K562 (cell line): ENCODE measurements at regions not wholly inside any gene's neighbourhood (a gene's known extent, or its start where the extent isn't known, plus 50 kb on each side); places are given as distances from the start of the nearest gene placed in this dataset.

Experiments used
- ATAC-seq: fragments of 200-7000 bp; cut with Tn5 transposase; 3 replicates; pipeline ENCODE4 v1.9.1; 2020; ENCODE audit warnings: moderate library complexity
- BruUV-seq: library from RNA; stranded (reverse); fragments of 400-500 nt; replicated peaks from 2 replicates; lab custom pipeline; 2021; lab: Mats Ljungman, UMichigan
- CTCF ChIA-PET: fragments of 300-600 bp; formaldehyde crosslinking; extraction: SDS; loops from one replicate; lab custom pipeline; 2021; ENCODE audit warnings: low intra/inter-chr PET ratio; lab: Yijun Ruan, JAX
- POLR2A ChIA-PET: fragments of 300-600, 350-650 bp; sonication (Branson Sonifier 250); formaldehyde crosslinking; extraction: SDS; loops from one replicate; lab custom pipeline; 2021; ENCODE audit warnings: antibody characterized with exemption, inconsistent platforms; lab: Yijun Ruan, JAX
- DNase-seq, 4 experiments: peaks; one replicate each; pipeline versions ENCODE4 v3.0.0 to v3.0.0-alpha.2; 2011 to 2018; ENCODE audit warnings: low spot score in 3 of 4, mixed read lengths in 3 of 4; ENCODE audit errors: extremely low read depth in 1 of 4
- FAIRE-seq: peaks from 2 replicates; lab custom pipeline; 2011; peaks lifted over from hg19 to GRCh38; lab: Jason Lieb, UNC
- H2AFZ ChIP-seq: 2 replicates; pipeline ENCODE4 v1.6.0; 2011; ENCODE audit warnings: low read depth, low read length, control low read depth, inconsistent platforms
- H3K27ac ChIP-seq: fragments of 200-600 bp; 3 replicates; pipeline ENCODE4 v1.8.0; 2011; ENCODE audit warnings: low read depth, mild to moderate bottlenecking, control low read depth, inconsistent platforms, low read length, moderate library complexity, mixed read lengths; ENCODE audit errors: extremely low read depth
- H3K27me3 ChIP-seq, 2 experiments: fragments of 300-600 bp in 1 of 2; 2 replicates in 1 of 2; 3 replicates in 1 of 2; pipeline versions ENCODE4 v1.6.0 to v1.8.0; 2011; ENCODE audit warnings: inconsistent platforms in 2 of 2, low read length in 2 of 2, mild to moderate bottlenecking in 1 of 2, mixed read lengths in 1 of 2, moderate library complexity in 1 of 2; ENCODE audit not compliant: control insufficient read depth in 2 of 2, insufficient read depth in 2 of 2
- H3K36me3 ChIP-seq: fragments of 300-600 bp; 3 replicates; pipeline ENCODE4 v1.8.0; 2011; ENCODE audit warnings: mild to moderate bottlenecking, low read length, inconsistent platforms; ENCODE audit not compliant: control insufficient read depth, insufficient read depth
- H3K4me1 ChIP-seq, 2 experiments: fragments of 200-600 bp in 1 of 2; replicated peaks in 1 of 2; 2 replicates in 1 of 2; 3 replicates in 1 of 2; pipeline versions ENCODE4 v1.5.1 to v1.8.0; 2011; ENCODE audit warnings: inconsistent platforms in 2 of 2, low read length in 2 of 2, mild to moderate bottlenecking in 1 of 2, mixed read lengths in 1 of 2, moderate library complexity in 1 of 2; ENCODE audit not compliant: control insufficient read depth in 2 of 2, insufficient read depth in 2 of 2
- H3K4me2 ChIP-seq: 2 replicates; pipeline ENCODE4 v1.6.1; 2011; ENCODE audit warnings: low read length, control low read depth, inconsistent platforms, mixed read lengths; ENCODE audit not compliant: insufficient read depth
- H3K4me3 ChIP-seq: fragments of 200-600 bp; sonication (generic), shearing (Covaris generic); 2 replicates; pipeline ENCODE4 v1.5.1; 2016; ENCODE audit warnings: control low read depth, inconsistent platforms
- H3K79me2 ChIP-seq: fragments of 200-600 bp; 3 replicates; pipeline ENCODE4 v1.8.0; 2011; ENCODE audit warnings: low read length, inconsistent platforms; ENCODE audit not compliant: control insufficient read depth, insufficient read depth
- H3K9ac ChIP-seq, 2 experiments: 2 replicates each; pipeline versions ENCODE4 v1.6.0 to v1.6.1; 2011; ENCODE audit warnings: low read depth in 2 of 2, low read length in 2 of 2, control low read depth in 1 of 2, inconsistent platforms in 1 of 2, mild to moderate bottlenecking in 1 of 2, mixed read lengths in 1 of 2; ENCODE audit not compliant: insufficient read depth in 1 of 2
- H3K9me1 ChIP-seq: one replicate; pipeline ENCODE4 v1.6.0; 2011; ENCODE audit warnings: inconsistent platforms, mild to moderate bottlenecking, low read length, moderate library complexity; ENCODE audit not compliant: control insufficient read depth, insufficient read depth
- H3K9me3 ChIP-seq: replicated peaks from 2 replicates; pipeline ENCODE4 v1.5.1; 2011; ENCODE audit warnings: low read depth, low read length, inconsistent platforms; ENCODE audit not compliant: control insufficient read depth, insufficient read depth
- H4K20me1 ChIP-seq: replicated peaks from 2 replicates; pipeline ENCODE4 v1.6.1; 2011; ENCODE audit warnings: low read length, inconsistent platforms, mixed read lengths; ENCODE audit not compliant: control insufficient read depth, insufficient read depth
- KDM2B ChIP-seq: fragments of 250-450 bp; sonication (Bioruptor Pico); IDR thresholded peaks from 2 replicates; pipeline ENCODE4 v1.8.0; 2021; ENCODE audit warnings: mild to moderate bottlenecking, moderate library complexity
- ZFP1 ChIP-seq: fragments of 450-650 bp; formaldehyde crosslinking; IDR thresholded peaks from 2 replicates; pipeline ENCODE4 v1.4.0; 2020; ENCODE audit warnings: mild to moderate bottlenecking, mixed read lengths
- ZNF507 ChIP-seq: conservative IDR thresholded peaks from 2 replicates; pipeline ENCODE4 v1.6.1; 2017; ENCODE audit warnings: missing genetic modification characterization, missing compliant biosample characterization
- in situ Hi-C: fragments of 300-500 bp; cut with MboI; formaldehyde crosslinking; loops from 4 replicates; pipeline ENCODE4 v1.15.0; 2018; ENCODE audit warnings: inconsistent platforms, mixed read lengths
- intact Hi-C: fragments of 100-400 bp; cut with micrococcal nuclease; formaldehyde crosslinking; loops from 2 replicates; pipeline ENCODE4 v1.14.2; 2022
- TF ChIP-seq, protein P1 (sequence below): fragments of 450-650 bp; IDR thresholded peaks from 2 replicates; pipeline ENCODE4 v1.6.1; 2017; ENCODE audit warnings: antibody characterized with exemption, mild to moderate bottlenecking

DNA sequence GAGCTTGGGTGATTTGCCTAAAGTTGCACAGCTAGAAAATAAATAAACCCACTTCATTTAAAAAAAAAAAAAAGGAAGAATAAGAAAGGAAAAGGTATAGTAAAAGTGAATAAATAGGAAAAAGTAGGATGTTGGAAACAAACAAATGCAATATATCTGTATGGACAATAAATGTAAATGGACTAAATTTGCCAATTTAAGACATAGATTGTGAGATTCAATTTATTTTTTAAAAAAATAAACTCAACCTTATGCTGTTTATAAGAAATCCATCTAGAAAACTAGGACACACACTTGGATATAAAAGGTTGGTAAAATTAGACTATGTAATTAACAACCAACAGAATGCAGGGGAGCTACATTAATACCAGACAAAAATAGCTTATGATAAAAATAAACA is 300.0 kb downstream of the AJAP1 start:
- no peaks in the 10 kb centered on the region for H3K4me1 ChIP-seq
- ATAC-seq (no peak), DNase-seq (no peak), FAIRE-seq (no peak)
- ChIA-PET POLR2A (no interaction called here), CTCF (no interaction called here)
- in situ Hi-C loops = no loop called here
- H3K4me3 ChIP-seq = no peak overlapping the region
- H4K20me1 ChIP-seq = no peaks in the 10 kb centered on the region
- no peaks in the 10 kb centered on the region for H3K36me3 ChIP-seq
- intact Hi-C loops = no loop called here
- no peak overlapping the region for H2AFZ ChIP-seq
- no peaks in the 10 kb centered on the region; the same call in 1 of the 2 replicates for H3K9me3 ChIP-seq
- no peak overlapping the region for H3K27ac ChIP-seq
- no peaks in the 10 kb centered on the region for H3K79me2 ChIP-seq
- no peak overlapping the region for H3K9ac ChIP-seq
- TF ChIP-seq ZFP1 (CRISPR knock-in tag) (no peak), KDM2B (CRISPR knock-in tag) (no peak), ZNF507 (peak; percentile 92)
- TF ChIP-seq, protein P1, sequence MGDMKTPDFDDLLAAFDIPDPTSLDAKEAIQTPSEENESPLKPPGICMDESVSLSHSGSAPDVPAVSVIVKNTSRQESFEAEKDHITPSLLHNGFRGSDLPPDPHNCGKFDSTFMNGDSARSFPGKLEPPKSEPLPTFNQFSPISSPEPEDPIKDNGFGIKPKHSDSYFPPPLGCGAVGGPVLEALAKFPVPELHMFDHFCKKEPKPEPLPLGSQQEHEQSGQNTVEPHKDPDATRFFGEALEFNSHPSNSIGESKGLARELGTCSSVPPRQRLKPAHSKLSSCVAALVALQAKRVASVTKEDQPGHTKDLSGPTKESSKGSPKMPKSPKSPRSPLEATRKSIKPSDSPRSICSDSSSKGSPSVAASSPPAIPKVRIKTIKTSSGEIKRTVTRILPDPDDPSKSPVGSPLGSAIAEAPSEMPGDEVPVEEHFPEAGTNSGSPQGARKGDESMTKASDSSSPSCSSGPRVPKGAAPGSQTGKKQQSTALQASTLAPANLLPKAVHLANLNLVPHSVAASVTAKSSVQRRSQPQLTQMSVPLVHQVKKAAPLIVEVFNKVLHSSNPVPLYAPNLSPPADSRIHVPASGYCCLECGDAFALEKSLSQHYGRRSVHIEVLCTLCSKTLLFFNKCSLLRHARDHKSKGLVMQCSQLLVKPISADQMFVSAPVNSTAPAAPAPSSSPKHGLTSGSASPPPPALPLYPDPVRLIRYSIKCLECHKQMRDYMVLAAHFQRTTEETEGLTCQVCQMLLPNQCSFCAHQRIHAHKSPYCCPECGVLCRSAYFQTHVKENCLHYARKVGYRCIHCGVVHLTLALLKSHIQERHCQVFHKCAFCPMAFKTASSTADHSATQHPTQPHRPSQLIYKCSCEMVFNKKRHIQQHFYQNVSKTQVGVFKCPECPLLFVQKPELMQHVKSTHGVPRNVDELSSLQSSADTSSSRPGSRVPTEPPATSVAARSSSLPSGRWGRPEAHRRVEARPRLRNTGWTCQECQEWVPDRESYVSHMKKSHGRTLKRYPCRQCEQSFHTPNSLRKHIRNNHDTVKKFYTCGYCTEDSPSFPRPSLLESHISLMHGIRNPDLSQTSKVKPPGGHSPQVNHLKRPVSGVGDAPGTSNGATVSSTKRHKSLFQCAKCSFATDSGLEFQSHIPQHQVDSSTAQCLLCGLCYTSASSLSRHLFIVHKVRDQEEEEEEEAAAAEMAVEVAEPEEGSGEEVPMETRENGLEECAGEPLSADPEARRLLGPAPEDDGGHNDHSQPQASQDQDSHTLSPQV = no peak
- no peaks in the 10 kb centered on the region for H3K9me1 ChIP-seq
- no peak overlapping the region for H3K4me2 ChIP-seq
- no TSS peak for BruUV-seq
- H3K27me3 ChIP-seq = no peaks in the 10 kb centered on the region
